ENCODE measurements at regions not wholly inside any gene's neighbourhood (a gene's known extent, or its start where the extent isn't known, plus 50 kb on each side); places are given as distances from the start of the nearest gene placed in this dataset.
A peak's percentile ranks its signal among the peaks of the same experiment; 100 is the strongest.
"Not testable (repeated sequence)": the region's sequence is repeated elsewhere in the genome, so short reads cannot be mapped to it uniquely, and the experiment has no call there.

DNA sequence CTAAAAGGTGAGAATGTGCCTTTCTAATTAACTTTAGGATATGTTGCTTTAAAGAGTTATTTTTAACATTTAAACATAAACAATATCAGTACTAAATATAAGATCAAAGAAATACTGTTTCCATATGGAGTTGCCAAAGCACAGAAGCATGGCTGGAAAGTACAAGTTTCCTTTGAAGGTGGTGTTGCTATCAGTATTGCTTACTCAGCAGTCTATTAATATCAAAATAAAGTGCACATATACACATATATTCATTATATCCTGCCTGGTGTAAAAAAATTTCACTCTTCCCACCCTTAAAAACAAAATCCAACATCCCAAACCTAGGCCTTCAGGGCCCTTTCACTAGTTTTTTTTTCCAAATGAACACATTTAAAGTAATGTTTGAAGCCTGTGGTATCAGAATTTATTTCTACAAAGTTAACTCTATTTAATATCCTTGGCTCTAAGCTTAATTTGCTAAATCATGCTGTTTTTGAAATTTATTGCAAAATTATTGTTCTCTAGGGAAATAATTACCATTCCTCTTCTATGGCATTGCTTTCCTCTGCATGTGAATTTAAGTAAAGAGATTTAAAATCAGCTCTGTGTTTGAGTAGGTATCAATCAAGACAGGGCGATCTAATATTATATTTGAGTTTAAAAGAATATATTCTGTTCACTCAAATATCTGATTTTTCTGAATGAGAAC, 192.7 kb upstream of the MEIS1 start:
- DNase-seq = no peak

DNA sequence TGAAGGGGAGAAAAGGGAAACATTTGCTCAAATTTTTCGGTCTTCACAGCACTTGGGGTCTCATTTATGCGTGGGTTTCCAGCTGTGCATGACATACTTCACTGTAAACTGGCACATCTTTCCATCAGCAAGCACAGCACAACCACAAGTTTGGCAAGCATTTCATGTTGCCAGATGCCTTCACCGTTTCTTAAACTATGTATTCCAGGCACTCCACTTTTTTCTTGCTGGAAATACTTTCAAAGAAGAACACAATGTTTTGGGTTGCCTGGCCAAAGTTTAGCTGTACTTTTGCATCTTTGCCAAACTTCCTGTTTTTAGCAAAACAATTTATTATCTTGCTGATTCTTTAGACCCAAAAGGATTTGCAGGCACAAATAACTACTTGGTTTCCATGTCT, 194.6 kb upstream of the MEIS1 start:
- DNase-seq = no peak

DNA sequence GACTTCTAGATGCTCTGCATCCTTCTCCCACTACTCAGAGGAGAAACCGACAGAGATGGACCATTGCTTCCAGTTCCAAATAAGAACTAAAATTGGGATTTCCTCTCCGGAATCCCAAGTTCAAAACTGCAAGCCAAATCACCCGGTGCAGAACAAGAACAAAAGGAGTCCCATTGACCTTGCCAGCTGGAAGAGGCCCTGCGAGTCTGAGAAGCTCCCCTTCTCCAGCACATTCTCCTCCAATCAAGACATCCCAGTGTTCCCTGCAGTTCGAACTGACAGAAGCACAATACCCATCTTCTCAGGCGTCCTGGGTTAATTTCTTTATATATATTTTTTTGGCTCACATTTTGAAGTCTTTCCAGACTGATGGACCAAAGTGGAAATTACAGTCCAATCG, 195.3 kb upstream of the MEIS1 start:
- DNase-seq = no peak

DNA sequence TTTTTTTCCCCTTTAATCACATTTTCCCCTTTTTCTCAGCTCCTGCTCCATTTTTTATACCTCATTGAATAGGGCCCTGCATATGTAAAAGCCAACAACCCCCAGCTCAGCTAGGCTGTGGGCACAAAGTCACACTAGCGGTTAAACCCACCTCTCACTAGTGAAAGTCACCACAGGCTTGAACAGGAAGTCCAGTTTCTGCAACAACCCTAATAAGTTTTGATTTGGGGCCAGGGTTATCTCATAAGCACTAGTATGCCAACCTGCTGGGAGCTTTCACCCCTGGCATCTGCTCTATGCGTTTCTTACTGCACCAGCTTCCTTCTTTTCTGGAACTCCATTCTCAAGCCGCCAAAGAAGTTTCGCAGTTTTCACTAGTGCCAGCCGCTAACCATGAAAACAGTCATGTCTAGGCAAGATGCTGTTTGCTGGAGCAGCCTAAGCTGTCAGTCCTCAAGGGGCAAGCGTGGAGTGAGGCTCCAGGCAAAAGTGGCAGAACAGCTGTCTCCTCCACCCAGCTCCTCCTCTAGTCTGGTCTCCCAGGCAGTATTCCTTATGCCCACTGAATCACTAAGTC, 197.0 kb upstream of the MEIS1 start:
- DNase-seq = no peak

DNA sequence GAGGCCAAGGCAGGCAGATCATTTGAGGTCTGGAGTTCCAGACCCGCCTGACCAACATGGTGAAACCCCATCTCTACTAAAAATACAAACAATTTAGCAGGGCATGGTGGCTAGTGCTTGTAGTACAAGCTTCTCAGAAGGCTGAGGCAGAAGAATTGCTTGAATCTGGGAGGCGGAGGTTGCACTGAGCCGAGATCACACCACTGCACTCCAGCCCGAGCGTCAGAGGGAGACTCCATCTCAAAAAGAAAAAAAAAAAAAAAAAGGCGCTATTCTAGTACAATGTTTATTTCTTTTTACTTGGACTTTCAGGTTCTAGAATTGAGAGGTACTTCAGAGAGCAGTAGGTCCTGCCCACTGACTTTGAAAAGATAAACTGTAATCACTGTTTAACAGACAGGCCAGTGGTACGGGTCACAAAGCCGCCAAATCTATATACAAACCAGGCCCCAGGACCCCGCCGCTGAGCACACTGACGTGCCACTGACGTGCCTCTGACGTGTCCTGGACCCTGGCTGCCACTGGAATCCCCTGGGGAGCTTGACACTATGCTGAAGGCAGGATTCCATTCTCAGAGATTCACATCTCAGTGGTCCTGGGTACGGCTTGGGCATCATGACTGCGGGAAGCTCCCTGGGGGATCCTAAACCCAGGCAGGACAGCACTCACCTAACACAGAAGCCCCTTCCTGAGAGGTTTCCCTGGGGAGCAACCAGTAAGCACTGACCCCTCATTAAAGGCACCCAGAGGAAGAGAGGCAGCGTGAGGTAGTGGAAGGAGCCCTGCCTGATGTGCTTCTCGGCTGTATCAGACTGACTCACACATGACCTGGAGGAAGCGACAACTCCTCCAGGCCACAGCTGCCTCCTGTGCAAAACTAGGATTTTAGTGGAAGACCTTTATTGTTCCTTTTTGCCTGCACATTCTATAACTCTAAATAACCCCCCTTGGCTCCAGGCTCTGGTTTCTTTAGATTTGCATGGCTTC, 197.8 kb upstream of the MEIS1 start:
- no peak for DNase-seq

DNA sequence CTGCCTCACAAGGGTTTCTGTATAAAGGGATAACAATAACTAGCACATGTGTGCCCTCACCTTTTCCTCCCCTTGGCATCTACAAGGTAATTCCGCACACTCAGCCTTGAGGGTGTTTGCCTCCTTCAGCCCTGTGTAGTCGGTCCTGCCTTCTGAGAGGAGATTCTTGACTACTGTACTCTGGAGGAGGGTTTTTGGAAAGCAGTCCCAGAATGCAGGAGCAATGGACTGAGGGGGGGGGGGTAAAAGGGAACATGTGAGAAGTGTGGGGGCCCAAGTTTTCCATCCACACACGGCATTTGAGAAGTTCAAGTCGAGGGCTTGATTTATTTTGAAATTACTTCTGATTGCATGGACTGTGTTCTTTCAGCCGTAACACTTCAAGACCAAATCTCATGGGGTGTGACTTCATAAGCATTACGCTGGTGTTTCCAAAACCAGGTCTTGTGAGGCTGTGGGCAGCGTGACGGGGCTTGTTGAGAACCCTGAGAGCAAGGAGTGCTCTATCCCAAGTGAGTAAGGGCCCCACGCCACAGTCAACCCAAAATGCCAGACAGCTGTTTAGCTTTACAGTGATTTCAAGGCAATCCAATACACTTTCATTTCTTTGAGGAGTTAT, 198.7 kb upstream of the MEIS1 start:
- no peak for DNase-seq

DNA sequence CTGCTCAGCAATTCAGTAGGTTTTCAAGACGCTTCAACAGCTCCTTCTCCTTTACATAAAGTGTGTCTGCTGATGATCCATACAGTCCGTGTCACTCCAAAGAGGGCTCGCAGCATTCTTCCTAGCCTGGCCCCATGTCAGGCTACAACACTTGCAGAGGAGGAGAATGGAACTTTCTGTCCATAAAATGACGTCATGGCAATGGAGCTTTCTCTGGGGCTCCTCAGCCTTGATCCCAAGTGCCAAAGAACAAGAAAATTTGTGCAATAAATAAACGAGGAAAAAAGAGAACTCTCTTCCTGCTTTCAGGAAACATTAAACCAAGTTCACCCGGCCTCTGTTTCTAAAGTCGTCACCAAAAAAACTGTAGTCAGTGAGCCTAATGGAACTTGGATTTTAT, 199.5 kb upstream of the MEIS1 start:
- DNase-seq = no peak

DNA sequence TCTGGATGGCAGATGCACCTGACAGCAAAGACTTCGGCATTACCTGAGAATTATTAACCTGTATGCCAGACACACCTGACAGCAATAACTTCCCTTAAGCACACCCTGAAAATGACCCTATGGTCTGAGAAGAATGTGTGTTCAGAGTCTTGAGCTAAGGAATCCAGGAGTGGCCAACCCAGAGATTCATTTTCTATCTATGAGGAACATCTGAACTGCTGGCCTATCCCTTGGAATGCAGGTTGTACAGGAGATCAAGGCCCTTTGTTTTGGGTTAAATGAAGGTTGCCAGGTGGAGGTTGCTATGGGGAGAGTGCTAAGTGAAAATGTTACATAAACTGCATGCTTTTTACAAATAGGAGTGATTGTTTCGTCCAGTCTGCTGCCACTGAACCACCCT, 200.9 kb upstream of the MEIS1 start:
- no peak for DNase-seq

DNA sequence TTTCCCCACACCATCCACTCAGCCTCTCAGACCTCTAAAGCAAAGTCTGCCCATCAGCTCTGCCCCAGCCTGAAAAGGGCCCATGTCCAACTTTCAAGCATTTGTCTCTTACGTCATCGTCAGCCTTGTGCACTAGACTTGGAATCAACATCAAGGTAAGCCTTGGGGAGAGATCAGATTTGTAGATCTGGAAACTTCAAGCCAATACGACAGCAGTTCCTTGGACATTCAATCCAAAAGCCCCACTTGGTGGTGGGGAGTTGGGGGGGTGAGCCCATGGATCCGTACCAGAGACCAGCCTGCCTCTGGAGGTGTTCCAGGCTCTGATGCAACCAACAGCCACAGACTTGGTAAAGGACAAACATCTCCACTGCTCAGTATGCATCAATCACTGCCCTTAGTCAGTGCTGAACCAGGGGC, 206.8 kb upstream of the MEIS1 start:
- DNase-seq = no peak

DNA sequence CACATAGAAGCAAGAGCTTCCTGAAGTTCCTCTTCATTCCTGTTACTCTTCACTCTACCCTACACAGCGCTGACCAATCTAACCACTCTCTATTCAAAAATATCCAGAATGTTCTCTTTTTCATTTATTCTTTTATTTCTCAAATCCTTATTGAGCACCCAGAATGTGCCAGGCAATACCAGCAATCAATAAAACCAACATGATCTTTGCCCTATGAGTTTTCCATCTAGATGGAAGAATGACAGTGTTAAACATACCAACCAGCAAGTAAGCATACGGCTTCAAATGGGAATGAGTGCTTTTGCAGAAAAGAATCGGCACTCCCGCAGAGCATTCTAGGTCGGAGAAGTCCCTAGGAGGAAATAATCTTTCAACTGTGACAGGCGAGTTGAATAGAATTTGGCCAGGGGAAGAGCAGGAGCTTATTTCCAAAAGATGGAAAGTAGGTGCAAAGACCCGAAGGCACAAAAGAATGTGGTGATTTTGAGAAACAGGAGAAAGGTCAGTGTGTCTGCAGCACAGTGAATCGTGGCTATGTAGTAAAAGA, 217.8 kb upstream of the MEIS1 start:
- DNase-seq = no peak

DNA sequence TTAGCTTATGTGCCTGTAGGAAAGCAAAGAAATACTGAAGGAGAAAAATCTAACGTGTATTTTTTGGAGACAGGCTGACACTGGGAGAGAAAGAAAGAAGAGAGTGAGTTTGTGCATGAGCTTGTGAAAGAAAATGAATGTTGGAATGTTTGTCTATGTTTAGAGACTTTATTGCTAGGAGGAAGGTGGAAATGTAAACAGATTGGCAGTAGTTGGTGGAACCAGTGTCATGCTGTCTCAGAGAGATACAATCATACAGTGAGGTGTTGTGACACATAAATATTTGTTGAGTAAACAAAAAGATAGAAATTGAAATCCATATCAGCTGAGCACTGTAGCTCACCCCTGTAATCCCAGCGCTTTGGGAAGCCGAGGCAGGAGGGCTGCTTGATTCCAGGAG, 222.2 kb upstream of the MEIS1 start:
- no peak for DNase-seq

DNA sequence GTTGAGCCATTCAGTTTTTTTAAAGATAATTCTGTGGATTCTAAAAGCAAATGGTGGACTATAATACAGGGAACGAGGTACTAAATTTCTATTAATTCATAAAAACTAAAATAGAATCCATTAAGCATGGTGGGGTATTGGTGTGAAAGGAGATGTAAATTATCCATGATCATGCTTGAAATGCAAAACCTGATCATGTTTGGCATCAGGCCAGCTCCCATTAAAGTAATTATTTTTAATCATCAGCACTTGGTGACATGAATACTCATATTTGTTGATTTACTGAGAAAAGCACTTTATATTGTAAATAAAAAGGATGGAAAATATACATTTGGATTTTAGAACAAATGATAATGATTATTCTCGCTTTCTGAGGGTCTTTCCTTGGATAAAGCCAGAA, 232.3 kb upstream of the MEIS1 start:
- DNase-seq = no peak

DNA sequence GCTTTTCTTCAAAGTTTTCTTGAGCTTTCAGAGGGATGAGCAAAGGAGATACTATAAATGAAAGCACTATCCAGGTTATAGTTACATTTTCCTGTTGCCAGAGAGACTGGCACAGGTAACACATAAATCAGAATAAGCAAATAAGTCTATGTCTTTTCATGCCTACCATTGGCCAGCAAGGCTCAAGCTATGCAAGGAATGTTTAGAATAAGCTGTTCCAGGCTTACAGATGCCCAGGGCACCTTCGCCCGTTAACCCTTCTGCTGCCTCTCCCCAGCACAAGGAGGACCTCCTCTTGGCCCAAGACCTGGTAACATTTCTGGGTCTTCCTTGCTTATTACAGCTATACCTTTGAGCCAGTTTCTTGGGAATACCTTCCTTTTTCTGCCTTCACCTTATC, 233.7 kb upstream of the MEIS1 start:
- no peak for DNase-seq

DNA sequence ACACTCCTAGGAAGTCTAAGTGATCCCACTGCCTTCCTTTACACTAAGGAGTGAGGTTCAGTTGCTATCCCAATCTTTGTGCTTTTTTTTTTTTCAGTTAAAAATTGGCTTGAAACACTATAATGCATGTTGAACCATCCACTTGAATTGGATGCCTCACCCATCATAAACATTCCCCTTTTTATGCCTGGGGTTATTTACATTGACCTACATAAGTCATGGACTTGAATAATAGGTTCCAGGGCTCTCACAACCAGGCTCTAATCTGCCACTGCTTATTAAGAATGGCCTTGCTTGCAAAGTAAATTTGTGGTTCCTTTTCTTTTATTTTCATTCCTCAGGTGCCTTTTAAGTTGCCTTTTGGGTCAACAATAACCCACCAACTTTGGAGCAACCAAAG, 236.1 kb upstream of the MEIS1 start:
- DNase-seq = no peak

DNA sequence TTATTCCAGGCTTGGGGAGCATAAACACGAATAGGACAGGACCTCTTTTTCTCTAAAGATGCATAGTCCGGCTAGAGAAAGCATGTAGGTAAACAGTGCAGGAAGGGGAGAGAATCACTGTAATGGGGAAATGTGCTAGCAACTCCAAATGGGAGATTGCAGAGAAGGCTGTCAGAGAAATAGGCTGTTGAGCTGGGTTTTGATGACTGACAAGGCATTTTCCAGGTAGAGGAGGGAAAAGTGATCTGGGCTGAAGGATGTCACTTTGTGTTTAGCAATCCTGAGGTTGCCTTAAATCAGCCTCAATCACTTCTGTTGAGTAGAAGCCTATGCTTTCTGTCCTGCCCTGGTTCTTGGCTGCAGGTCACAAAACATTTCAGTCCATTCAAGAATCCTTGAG, 242.0 kb upstream of the MEIS1 start:
- DNase-seq = no peak

DNA sequence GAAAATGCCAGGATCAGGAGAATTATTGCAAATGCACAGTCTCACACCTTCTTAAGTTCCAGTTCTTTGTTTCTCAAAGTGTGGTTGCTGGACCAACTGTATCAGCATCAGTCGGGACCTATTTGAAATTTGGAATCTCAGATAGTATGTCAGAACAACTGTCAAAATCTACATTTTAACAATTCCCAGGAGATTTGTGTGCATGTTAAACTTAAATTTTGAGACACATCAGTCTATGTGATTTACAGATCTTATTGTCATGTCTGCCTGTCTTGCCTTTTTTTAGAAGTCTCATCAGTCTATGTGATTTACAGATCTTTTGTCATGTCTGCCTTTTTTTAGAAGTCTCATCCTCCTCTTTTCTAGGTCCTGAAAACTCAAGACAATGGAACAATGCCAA, 243.6 kb upstream of the MEIS1 start:
- no peak for DNase-seq

DNA sequence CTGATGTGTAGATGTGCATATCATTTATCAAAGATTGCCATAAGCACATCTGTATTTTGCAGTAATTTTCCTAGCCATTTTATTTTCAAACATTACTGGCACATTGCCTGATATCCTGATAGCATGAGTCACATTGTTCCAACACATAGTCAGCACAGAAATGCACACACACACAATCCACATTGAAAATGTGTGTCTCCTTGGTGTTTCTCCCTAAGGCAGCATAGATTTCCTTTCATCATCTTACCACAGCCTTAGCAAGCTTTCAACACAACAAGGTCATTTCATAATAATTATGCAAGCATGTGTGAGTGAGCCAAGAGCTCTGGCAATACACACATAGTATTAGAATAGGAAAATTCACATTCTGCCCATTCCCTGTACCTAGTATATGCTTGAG, 245.4 kb upstream of the MEIS1 start:
- peak; percentile 51 to 72 for DNase-seq

DNA sequence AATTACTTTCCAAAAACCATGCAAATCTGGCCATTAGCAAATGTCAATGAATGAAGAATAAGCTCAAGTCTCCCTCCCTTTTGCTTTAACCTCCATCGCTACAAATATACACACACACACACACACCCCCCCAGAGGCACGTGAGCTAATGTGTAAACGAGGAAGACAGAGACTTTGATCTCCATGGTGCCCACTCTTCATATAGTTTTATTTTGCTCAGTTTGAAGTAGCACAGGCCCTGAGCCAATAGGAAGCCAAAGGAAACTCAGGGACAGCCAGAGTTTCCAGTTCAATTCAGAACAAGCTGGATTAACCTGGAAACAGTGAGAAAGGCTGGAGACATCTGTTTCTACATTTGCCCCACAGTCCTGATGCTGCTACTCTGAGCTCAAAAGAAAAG, 248.4 kb upstream of the MEIS1 start:
- no peak for DNase-seq

DNA sequence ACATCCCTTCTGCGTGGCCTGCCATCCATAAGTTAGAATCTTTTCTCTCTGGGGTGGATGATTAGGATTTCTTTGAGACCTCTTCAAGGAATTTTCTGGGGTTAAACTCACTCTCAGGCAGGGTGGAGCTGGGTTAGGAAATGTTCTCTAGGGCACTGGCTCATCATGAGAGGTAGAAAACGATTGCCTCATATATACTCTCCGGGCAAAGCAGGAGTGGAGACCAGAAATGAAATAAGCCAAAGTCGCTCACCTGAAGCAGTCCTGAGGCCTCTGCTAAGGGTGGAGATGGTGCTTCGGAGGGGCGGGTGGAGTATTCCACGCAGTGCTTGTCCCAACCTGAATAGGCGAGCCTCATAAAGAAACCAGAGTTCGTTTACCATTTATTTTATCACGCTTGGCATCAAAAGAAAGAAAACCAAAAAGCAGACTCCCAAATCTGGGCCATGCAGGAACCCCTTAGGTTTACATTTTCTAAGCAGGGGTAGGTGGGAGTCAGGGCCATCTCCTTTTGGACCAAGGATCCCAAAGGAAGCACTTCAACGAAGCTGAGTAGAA, 249.3 kb upstream of the MEIS1 start:
- no peak for DNase-seq

DNA sequence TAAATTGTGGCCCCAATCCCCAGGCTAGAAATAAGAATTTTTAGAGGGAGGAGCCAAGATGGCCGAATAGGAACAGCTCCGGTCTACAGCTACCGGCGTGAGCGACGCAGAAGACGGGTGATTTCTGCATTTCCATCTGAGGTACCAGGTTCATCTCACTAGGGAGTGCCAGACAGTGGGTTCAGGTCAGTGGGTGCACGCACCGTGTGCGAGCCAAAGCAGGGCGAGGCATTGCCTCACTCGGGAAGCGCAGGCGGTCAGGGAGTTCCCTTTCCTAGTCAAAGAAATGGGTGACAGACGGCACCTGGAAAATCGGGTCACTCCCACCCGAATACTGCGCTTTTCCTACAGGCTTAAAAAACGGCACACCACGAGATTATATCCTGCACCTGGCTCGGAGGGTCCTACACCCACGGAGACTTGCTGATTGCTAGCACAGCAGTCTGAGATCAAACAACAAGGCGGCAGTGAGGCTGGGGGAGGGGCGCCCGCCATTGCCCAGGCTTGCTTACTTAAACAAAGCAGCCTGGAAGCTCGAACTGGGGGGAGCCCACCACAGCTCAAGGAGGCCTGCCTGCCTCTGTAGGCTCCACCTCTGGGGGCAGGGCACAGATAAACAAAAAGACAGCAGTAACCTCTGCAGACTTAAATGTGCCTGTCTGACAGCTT, 257.7 kb upstream of the MEIS1 start:
- DNase-seq = not testable (repeated sequence)

DNA sequence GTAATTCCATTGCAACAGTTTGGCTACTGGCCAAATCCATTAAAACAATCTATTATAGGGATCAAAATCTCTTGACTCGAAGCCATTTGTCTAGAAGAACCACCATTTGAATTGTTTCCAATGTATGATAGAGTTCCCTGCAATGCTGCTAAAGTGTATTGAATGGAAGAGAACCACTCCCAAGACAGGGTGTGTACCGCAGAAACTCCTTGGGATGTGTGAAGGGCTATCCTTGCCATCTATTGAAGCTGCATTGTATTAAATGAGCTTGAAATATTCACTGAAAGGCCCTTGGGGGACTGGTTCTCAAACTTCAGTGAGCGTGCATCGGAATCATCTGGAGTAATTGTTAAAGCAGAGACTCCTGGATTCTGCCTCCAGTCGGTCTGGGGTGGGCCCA, 260.4 kb upstream of the MEIS1 start:
- no peak for DNase-seq

DNA sequence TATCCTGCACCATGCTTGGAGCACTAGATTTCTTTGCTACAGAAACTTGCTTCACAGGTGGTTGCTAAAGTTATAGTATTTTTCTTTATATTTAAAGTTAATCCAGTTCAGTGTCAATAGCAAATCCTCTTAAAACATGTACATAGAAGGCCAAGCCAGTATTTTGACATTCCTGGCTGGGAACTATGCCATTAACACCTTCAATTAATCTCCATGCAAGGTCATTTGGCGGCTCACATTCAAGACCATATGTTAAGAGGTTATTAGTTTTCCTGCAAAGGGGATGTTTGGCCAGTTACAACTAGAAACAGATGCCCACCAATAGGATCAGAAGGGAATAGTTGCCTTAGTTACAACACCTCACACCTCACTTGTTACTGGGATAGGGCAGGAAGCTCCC, 261.3 kb upstream of the MEIS1 start:
- no peak for DNase-seq

Data from inflammatory macrophage (primary cell).